ENCODE measurements at regions not wholly inside any gene's neighbourhood (a gene's known extent, or its start where the extent isn't known, plus 50 kb on each side); places are given as distances from the start of the nearest gene placed in this dataset.

GRCh38 chr4:64780664-64781063 lies 371.4 kb upstream of the TECRL start:
- TF ChIP-seq CEBPB (IDR thresholded peaks at IDR 0.05) (no peak), NFIC (IDR thresholded peaks at IDR 0.05) (no peak), EP300 (IDR thresholded peaks at IDR 0.05; ENCODE audit: borderline replicate concordance) (no peak), YY1 (IDR thresholded peaks at IDR 0.05; ENCODE audit: low read depth) (no peak), RAD21 (IDR thresholded peaks at IDR 0.05; ENCODE audit: low read depth) (no peak), MAX (IDR thresholded peaks at IDR 0.05) (no peak)
